Caco-2 (cell line): ENCODE measurements at regions not wholly inside any gene's neighbourhood (a gene's known extent, or its start where the extent isn't known, plus 50 kb on each side); places are given as distances from the start of the nearest gene placed in this dataset.
A peak's percentile ranks its signal among the peaks of the same experiment; 100 is the strongest.

ENCODE experiments used
- BruUV-seq: library from RNA; stranded (reverse); fragments of 400-500 nt; replicated peaks from 2 replicates; lab custom pipeline; 2021; lab: Mats Ljungman, UMichigan
- CTCF ChIA-PET: fragments of 300-600 bp; sonication (Branson Sonifier 250); formaldehyde crosslinking; loops from one replicate; lab custom pipeline; 2022; ENCODE audit warnings: antibody characterized with exemption; lab: Charles Lee
- POLR2A ChIA-PET: fragments of 300-600 bp; sonication (Branson Sonifier 250); formaldehyde crosslinking; loops from one replicate; lab custom pipeline; 2022; ENCODE audit warnings: antibody characterized with exemption; lab: Charles Lee
- DNase-seq, 2 experiments: peaks; one replicate each; pipeline versions ENCODE4 v3.0.0 to v3.0.0-alpha.2; 2020 to 2022
- H3K27me3 ChIP-seq: replicated peaks from 2 replicates; pipeline ENCODE4 v1.6.0; 2011; ENCODE audit warnings: low read length; ENCODE audit not compliant: control insufficient read depth, insufficient read depth
- H3K36me3 ChIP-seq: 2 replicates; pipeline ENCODE4 v1.5.1; 2011; ENCODE audit warnings: low read length; ENCODE audit not compliant: control insufficient read depth, insufficient read depth
- H3K4me1 ChIP-seq: fragments of 250-450 bp; sonication (Bioruptor Pico); 2 replicates; pipeline ENCODE4 v1.5.1; 2020; ENCODE audit warnings: mild to moderate bottlenecking
- H3K4me3 ChIP-seq: 2 replicates; pipeline ENCODE4 v1.5.1; 2011; ENCODE audit warnings: low read depth, mild to moderate bottlenecking, control low read depth, low read length
- H3K9me3 ChIP-seq: fragments of 250-450 bp; sonication (Bioruptor Pico); 2 replicates; pipeline ENCODE4 v1.5.1; 2020; ENCODE audit warnings: mild to moderate bottlenecking, moderate library complexity
- H3K27ac Mint-ChIP-seq: one replicate; pipeline ENCODE4 v1.8.0; 2022; ENCODE audit warnings: mixed read lengths; ENCODE audit not compliant: unreplicated experiment
- H3K27me3 Mint-ChIP-seq: one replicate; pipeline ENCODE4 v1.8.0; 2022; ENCODE audit warnings: mixed read lengths; ENCODE audit not compliant: insufficient read depth, unreplicated experiment
- H3K36me3 Mint-ChIP-seq: one replicate; pipeline ENCODE4 v1.8.0; 2022; ENCODE audit warnings: mild to moderate bottlenecking, mixed read lengths; ENCODE audit not compliant: insufficient read depth, unreplicated experiment
- H3K4me1 Mint-ChIP-seq: one replicate; pipeline ENCODE4 v1.8.0; 2022; ENCODE audit warnings: low read depth, mixed read lengths; ENCODE audit not compliant: unreplicated experiment
- H3K4me3 Mint-ChIP-seq: one replicate; pipeline ENCODE4 v1.8.0; 2022; ENCODE audit warnings: mild to moderate bottlenecking, moderate library complexity, mixed read lengths; ENCODE audit not compliant: unreplicated experiment
- H3K9me3 Mint-ChIP-seq: one replicate; pipeline ENCODE4 v1.8.0; 2022; ENCODE audit warnings: mixed read lengths; ENCODE audit not compliant: unreplicated experiment
- intact Hi-C: fragments of 100-400 bp; cut with micrococcal nuclease; formaldehyde crosslinking; loops from one replicate; pipeline ENCODE4 v1.10.0; 2022; ENCODE audit not compliant: unreplicated experiment
- TF ChIP-seq, protein P1 (sequence below), 2 experiments: fragments of 200-600 bp in 1 of 2; IDR thresholded peaks; 1 replicate in 1 of 2; 2 replicates in 1 of 2; pipeline versions ENCODE4 v1.5.1 to v1.8.0; 2011 to 2022; ENCODE audit warnings: antibody characterized with exemption in 1 of 2, control low read depth in 1 of 2, inconsistent platforms in 1 of 2, low read depth in 1 of 2, low read length in 1 of 2, mild to moderate bottlenecking in 1 of 2, moderate library complexity in 1 of 2; ENCODE audit not compliant: insufficient read depth in 1 of 2, severe bottlenecking in 1 of 2, unreplicated experiment in 1 of 2

DNA sequence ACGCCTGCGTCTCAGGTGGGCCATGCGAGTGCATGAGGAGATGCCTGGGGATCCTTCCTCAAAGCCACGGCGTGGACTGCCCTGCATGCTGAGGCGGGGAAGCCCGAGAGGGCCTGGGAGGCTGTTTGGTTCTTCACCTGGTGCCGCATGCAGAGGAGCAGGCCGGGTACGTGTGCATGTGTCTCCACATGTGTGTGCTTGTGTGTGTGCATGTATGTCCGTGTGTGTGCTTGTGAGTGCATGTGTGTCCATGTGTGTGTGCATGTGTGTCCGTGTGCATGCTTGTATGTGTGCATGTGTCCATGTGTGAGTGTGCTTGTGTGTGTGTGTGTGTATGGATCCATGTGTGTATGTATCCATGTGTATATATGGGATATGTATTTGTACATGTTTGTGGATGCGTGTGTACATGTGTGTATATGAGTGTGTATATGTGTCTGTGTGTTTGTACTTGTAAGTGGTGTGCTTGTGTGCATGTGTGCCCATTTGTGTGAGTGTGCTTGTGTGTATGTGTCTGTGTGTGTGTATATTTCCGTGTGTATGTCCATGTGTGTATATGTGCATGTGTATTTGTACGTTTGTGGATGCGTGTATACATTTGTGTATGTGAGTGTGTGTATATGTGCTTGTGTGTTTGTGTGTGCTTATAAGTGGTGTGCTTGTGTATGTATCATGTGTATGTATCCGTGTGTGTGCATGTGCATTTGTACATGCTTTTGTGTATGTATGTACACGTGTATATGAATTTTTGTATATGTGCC lies 79.0 kb downstream of the PTGR3 start:
- Histone ChIP-seq H3K4me3 (no peak overlapping the region), H3K4me1 (peaks cover 18% of the 10 kb centered on the region), H3K27me3 (no peaks in the 10 kb centered on the region), H3K9me3 (no peaks in the 10 kb centered on the region), H3K36me3 (no peaks in the 10 kb centered on the region)
- BruUV-seq = no TSS peak
- no peaks in the 10 kb centered on the region for H3K27me3 Mint-ChIP-seq
- no peak overlapping the region for H3K27ac Mint-ChIP-seq
- DNase-seq = no peak
- no peak overlapping the region for H3K4me3 Mint-ChIP-seq
- H3K36me3 Mint-ChIP-seq = no peaks in the 10 kb centered on the region
- H3K9me3 Mint-ChIP-seq = no peaks in the 10 kb centered on the region
- TF ChIP-seq, protein P1, sequence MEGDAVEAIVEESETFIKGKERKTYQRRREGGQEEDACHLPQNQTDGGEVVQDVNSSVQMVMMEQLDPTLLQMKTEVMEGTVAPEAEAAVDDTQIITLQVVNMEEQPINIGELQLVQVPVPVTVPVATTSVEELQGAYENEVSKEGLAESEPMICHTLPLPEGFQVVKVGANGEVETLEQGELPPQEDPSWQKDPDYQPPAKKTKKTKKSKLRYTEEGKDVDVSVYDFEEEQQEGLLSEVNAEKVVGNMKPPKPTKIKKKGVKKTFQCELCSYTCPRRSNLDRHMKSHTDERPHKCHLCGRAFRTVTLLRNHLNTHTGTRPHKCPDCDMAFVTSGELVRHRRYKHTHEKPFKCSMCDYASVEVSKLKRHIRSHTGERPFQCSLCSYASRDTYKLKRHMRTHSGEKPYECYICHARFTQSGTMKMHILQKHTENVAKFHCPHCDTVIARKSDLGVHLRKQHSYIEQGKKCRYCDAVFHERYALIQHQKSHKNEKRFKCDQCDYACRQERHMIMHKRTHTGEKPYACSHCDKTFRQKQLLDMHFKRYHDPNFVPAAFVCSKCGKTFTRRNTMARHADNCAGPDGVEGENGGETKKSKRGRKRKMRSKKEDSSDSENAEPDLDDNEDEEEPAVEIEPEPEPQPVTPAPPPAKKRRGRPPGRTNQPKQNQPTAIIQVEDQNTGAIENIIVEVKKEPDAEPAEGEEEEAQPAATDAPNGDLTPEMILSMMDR (IDR thresholded peaks at IDR 0.05; ENCODE audit: insufficient read depth in 1 of 2, low read depth in 1 of 2, low read length in 1 of 2, severe bottlenecking in 1 of 2, unreplicated experiment in 1 of 2) = no peak
- intact Hi-C loops = no loop called here
- no peaks in the 10 kb centered on the region for H3K4me1 Mint-ChIP-seq
- CTCF ChIA-PET = no interaction called here
- POLR2A ChIA-PET = no interaction called here

DNA sequence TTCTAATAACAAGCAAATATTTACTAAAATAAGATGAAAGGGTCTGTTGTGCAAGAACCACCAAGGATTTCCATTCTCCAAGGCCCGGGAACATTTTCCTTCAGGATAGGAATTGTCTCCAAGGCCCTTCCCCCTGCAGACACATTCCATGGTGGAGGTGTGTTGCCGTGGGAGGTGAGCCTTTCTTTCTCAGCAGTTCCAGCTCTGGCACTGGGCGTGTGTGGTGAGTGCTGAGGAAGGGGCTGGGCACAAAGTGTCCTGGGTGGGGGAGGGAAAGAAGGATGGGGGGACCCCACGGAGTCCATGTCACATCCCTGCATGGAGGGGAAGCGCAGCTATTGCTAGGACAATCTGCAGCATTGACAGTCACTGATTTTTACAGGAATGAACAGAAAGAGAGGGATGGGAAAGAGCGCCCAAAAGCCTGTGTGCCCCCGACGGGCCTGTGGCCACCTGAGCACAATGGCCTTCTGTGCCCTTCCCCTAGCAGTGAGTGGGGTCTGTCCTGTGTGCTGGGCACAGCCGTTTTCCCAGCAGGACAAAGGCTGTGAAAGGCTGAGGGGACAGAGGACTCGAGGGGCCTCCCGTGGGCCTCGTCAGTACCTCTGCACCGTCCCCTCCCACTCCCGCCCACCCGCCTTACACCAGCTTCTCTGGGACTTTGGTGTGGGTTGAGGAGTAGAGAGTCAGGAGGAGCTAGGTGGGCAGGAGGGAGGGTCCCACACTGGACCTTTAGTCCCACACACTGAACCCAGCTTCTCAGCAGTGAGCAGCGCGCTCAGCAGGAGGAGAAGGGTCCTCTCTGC lies 79.8 kb downstream of the PTGR3 start:
- no peaks in the 10 kb centered on the region for H3K36me3 ChIP-seq
- no peaks in the 10 kb centered on the region for H3K27me3 ChIP-seq
- H3K27me3 Mint-ChIP-seq = no peaks in the 10 kb centered on the region
- BruUV-seq = no TSS peak
- peak overlapping the region; percentile 42 for H3K27ac Mint-ChIP-seq
- POLR2A ChIA-PET = interaction anchor here (0.6 kb wide), 1 partner anchor 81 kb away, joined by 3 read pairs; the partner anchor contains the start of gene TSHZ1
- H3K4me1 ChIP-seq = peaks cover 18% of the 10 kb centered on the region
- H3K9me3 ChIP-seq = no peaks in the 10 kb centered on the region
- H3K4me3 Mint-ChIP-seq = no peak overlapping the region
- no peak overlapping the region for H3K4me3 ChIP-seq
- no peaks in the 10 kb centered on the region for H3K9me3 Mint-ChIP-seq
- DNase-seq = no peak
- intact Hi-C loops = no loop called here
- H3K36me3 Mint-ChIP-seq = no peaks in the 10 kb centered on the region
- TF ChIP-seq, protein P1 (IDR thresholded peaks at IDR 0.05; ENCODE audit: insufficient read depth in 1 of 2, low read depth in 1 of 2, low read length in 1 of 2, severe bottlenecking in 1 of 2, unreplicated experiment in 1 of 2) = no peak
- H3K4me1 Mint-ChIP-seq = no peaks in the 10 kb centered on the region
- CTCF ChIA-PET = no interaction called here

DNA sequence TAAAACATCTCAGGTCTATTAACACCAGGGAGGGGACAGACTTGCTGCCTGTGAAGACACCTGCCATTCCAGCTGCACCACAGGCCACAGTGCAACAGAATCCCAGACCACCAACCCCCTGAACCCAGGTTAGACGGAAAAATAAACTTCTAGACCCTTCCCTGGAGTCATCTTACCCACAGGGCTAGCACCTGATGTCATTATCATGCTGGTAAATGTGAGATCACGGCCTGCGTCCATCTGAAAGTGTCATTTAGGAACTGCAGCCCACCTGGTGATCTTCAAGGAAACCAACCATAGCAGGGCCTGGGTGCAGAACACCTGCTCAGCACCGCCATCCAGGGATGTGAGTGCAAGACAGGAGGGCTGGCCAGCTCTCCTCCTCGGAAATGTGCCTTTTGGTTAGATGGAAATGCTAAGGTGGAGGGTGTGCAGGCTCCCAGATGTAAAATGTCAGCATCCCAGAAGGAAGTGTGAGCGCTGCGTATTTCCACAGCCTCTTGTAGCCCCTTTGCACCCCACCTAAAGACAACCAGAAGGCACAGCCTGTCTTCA lies 80.8 kb downstream of the PTGR3 start:
- H3K4me3 ChIP-seq = no peak overlapping the region
- no peak overlapping the region for H3K4me3 Mint-ChIP-seq
- ChIA-PET CTCF (no interaction called here), POLR2A (no interaction called here)
- H3K36me3 ChIP-seq = no peaks in the 10 kb centered on the region
- BruUV-seq = no TSS peak
- peaks cover 18% of the 10 kb centered on the region for H3K4me1 ChIP-seq
- no peaks in the 10 kb centered on the region for H3K36me3 Mint-ChIP-seq
- H3K9me3 ChIP-seq = no peaks in the 10 kb centered on the region
- peak overlapping the region; percentile 53 for H3K27ac Mint-ChIP-seq
- H3K27me3 ChIP-seq = no peaks in the 10 kb centered on the region
- no peaks in the 10 kb centered on the region for H3K4me1 Mint-ChIP-seq
- DNase-seq = no peak
- H3K27me3 Mint-ChIP-seq = peaks cover 3% of the 10 kb centered on the region
- TF ChIP-seq, protein P1 (IDR thresholded peaks at IDR 0.05; ENCODE audit: insufficient read depth in 1 of 2, low read depth in 1 of 2, low read length in 1 of 2, severe bottlenecking in 1 of 2, unreplicated experiment in 1 of 2) = no peak
- no peaks in the 10 kb centered on the region for H3K9me3 Mint-ChIP-seq
- intact Hi-C loops = no loop called here
